ENCODE measurements at regions not wholly inside any gene's neighbourhood (a gene's known extent, or its start where the extent isn't known, plus 50 kb on each side); places are given as distances from the start of the nearest gene placed in this dataset.
"Not testable (repeated sequence)": the region's sequence is repeated elsewhere in the genome, so short reads cannot be mapped to it uniquely, and the experiment has no call there.

DNA sequence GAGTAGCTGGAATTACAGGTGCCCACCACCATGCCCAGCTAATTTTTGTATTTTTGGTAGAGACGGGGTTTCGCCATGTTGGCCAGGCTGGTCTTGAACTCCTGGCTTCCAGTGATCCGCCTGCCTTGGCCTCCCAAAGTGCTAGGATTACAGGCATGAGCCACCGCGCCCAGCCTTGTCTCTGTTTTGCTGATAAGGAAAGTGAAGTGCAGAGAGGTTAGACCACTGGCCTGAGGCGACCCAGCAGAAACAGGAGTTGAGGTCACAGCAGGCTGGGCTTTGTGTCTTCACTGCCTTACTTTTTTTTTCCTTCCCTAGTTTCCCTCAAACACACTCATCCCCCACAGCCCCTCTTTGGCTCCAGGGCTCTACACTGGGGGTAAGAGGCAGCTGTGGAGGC lies 93.0 kb upstream of the CIBAR2 start:
- DNase-seq, result not testable (repeated sequence)

DNA sequence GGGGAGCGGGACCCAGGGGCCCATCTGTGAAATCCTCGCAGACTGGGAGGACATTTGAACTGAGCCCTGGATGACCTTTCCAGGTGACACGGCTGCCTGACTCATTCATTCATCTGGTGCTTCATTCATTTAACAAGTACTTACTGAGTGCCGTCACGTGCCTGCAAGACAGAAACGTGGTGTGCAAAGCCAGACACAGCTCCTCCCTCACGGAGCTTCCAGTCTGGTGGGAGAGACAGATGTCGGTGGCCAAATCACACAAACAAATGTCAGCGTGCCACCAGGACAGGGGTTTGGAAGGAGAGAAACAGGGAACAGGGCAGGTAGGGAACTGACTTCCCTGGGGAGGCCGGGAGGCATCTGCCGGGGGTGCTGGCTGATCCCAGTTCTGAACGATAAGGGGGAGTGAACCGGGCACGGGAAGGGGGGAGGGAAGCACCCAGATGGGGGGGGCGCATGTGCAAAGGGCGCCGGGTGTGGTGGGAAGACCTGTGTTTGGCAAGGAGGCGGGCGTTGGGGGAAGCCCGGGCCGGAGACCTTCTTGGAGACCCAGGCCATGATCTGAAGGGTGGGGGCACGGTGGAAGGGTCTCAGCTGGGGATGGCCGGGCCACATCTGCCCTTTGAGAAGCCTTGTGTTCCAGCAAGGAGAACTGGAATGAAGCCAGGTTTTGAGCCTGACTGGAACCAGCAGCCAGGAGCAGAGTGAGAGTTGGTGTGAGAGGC lies 93.6 kb upstream of the CIBAR2 start:
- no peak for DNase-seq

GRCh38 chr16:85206472-85207356 lies 94.4 kb upstream of the CIBAR2 start:
- no peak for DNase-seq

GRCh38 chr16:85207357-85207921 lies 95.2 kb upstream of the CIBAR2 start:
- no peak for DNase-seq

GRCh38 chr16:85208181-85208580 lies 95.9 kb upstream of the CIBAR2 start:
- DNase-seq, result no peak

DNA sequence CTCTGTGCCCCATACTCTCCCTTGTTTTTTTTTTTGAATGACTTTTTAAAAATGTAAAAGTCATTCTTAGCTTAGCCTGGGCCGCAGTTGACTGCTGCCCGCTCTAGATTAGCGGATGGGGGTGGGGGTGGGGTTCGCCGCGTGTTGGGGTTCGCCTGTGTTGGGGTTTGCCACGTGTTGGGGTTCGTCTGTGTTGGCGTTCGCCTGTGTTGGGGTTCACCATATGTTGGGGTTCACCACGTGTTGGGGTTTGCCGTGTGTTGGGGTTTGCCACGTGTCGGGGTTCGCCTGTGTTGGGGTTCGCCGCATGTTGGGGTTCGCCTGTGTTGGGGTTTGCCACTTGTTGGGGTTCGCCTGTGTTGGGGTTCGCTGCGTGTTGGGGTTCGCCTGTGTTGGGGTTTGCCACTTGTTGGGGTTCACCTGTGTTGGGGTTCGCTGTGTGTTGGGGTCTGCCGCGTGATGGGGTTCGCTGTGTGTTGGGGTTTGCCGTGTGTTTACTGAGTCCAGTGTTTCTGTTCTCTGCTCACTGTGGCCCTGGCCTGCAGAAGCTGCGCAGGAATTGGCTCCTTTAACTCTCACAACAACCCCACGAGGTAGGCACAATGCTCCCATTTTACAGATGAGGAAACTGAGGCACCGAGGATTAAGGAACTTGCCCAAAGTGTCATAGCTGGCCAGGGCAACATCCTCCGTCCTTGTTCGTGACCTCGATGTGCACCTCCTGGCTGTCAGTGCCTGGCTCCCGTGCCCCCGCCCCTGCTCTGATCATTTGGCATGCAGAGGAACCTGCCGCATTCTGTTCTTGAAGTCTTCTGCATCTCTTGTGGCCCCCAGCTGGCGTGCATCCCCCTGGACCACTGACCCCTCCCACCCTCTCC lies 96.6 kb upstream of the CIBAR2 start:
- DNase-seq, result no peak

DNA sequence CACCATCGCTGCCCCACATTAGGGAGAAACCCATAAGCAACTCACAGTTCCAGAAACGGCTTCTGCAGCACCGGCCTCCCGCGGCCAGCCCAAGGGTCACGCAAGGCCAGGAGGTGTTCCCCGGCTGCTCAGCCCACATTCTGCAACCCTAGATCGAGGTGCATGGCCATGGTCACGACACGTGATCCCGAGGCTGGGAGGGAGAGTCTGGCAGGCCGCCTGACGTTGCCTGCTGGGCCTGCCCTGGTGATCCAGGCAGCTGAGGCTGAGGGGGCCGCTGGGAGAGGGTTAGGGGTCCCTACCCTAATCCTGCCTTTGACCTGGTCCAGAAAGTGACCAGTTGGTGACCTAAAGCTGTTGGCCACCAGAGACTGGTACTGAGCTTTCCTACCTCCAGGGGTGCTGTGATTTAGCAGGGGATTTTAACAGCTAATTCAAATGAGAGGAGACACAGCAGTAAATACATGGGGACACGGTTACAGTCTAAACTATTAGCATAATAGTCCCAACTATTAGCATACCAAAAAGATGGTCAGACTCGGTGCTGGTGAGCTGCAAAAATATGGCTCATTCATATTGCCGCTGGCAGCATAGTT lies 97.4 kb upstream of the CIBAR2 start:
- DNase-seq, result no peak

- DNase-seq, result no peak
Measured at GRCh38 chr16:85210423-85211169, 98.3 kb upstream of the CIBAR2 start.

DNA sequence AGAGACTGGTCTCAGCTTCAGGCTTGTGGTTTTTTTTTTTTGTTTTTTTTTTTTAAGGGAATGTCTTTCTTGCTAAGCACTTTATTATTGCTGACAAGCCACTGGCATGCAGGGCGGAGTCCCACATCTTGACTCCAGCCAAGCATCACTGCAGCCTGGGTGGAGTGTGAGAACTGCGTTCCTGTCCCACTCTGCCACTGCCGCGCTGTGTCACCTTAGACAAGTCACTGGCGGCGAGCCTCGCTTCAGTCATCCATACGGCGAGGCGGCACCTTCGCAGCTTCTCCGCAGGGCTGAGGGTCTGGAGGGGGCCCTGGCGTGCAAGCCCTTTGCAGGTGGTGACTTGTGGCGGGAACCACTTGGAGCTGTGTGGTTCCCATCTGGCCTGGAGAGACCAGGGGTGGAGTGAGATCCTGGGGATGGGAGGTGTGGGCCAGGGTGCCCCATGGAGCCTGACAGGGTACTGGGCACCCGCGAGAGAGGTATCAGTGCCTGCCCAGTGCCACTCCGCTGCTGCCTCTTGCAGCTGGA lies 99.1 kb upstream of the CIBAR2 start:
- DNase-seq, result no peak

DNA sequence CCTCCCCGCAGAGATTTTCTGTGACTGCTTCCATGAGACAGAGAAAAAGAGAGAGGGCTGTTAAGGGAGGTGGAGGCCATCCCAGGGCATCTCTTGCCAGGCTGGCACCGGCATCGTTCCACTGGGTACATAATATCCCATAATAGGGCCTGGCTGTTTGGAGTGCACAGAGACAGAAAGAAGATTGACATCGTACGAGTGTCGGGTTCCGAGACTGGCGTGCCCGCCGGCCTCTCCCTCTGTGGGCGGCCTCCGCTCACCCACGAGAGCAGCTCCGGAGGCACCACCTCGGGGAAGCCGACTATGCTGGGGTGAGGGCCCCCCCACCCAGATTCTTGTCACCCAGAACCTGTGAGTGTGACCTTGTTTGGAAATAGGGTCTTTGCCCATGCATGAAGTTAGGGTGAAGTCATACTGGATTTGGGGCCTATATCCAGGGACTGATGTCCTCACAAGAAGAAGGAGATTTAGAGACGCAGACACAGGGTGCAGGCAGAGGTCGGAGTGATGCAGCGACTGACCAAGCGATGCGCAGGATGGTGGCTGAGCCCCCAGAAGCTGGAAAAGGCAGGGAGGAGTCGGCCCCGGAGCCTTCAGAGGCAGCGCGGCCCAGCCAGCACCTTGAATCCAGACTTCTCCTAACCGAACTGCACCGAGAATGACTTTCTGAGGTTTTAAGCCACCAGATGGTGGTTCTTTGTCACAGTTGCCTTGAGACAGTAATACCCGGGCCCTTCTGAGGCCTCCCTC lies 101.8 kb upstream of the CIBAR2 start:
- no peak for DNase-seq

GRCh38 chr16:85215478-85216118 lies 103.3 kb upstream of the CIBAR2 start:
- DNase-seq, result no peak

DNA sequence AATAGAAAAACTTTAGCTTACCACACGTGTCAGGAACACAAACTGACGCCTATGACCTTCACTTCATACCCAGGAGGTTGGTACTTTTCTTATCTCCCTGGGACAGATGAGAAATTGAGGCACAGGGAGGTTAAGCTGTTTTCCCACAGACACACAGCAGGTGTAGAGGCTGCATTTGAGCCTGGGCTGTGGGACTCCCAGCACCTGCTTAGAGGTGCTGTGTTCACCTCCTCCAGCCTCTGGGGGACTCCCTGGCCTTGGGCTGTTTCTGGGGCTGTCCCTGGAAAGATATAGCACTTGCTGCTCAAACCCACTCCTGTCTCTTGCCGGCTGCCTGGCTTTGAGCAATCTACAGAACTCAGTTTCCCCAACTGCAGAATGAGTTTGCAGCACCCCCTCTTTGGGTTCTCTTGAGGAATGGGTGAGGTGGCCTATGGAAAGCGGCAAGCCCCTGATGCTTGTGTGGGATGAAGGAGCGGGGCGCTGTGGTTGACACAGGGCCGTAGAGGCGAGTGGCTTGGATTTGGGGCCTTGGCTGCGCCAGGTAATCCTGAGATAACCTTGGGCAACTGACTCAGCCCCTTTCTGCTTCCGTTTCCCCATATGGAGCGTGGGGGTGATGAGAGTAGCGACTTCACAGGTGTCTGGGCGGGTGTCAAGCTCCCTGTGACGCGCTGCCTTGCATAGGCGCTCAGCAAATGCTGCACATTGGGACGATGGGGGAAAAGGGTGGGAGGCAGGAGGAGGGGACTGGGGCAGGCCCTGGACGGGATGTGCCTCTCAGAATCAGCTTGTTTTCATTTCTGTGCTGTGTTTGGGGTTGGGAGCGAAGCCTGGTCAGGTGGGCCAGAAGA lies 104.5 kb upstream of the CIBAR2 start:
- DNase-seq, result no peak

GRCh38 chr16:85220125-85220839 lies 108.0 kb upstream of the CIBAR2 start:
- no peak for DNase-seq

DNA sequence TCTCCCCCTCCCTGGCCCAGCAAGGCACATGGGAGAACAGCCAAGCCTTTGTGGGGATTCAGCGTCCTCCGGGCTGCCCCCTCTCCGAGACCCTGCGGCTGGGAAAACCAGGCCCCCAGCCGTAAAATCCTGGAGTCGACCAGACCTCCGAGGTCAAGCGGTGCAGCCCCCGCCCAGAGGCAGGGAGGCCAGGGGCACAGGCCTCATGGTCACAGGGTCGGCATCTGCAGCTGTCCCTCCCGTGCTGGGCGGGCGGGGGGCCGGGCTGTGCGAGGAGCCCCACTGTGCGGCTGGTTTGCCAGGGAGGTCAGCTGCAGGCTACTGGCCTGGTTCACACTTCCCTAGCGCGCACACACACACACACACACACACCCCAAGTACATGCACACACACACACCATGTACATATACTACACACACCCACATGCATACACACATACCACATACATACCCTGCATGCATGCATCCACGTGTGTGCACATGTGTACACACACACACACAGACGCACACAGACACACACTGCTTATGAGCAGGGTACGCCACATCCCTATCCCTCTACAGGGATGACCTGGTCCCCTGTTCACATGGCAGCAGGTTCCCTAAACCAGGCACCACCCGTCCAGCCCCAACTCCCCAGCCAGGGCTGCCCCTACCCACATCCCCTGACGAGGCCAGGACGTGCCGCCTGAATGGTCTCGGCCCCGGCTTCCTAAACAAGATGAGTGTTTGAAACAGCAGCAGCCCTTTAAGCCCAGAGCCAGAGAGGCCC lies 108.9 kb upstream of the CIBAR2 start:
- DNase-seq, result no peak

DNA sequence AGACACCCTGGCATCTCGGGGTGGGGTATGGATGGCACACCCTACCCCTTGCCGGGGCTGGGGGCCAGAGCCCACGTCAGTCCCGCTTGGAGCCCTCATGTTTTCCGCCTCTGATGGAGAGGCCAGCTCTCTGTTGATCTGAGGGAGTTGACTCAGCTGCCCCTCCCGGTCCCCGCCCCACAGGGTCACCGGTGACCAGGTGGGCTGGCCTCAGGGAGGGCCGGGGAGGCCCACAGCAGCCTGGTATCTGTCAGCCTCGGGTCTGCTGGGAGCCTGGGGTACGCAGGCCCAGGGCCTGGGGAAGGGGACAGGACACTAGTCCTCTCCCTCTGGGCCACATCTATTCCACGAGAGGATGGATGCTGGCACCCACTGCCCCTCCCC lies 109.5 kb upstream of the CIBAR2 start:
- no peak for DNase-seq

GRCh38 chr16:85222155-85222863 lies 110.0 kb upstream of the CIBAR2 start:
- DNase-seq, result no peak

DNA sequence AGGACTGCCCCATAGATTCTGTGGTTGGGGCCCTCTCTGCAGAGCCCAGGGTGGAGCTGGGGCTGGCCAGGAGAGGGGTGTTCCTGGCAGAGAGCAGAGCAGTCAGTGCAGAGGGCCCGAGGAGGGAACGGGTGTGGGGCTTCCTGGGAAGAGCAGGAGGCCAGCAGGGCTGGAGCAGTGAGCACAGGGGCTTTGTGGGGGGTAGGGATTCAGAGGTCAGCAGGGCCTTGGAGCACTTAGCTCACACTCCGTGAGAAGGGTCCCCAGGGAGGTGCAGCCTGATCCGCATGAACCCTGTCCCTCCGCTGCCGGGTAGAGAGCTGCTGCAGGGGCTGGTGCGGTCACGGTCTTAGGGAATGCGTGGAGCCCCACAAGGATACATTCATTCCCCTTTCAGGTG lies 113.0 kb upstream of the CIBAR2 start:
- DNase-seq, result no peak

Data from suppressor macrophage treated with lipopolysaccharide for 4 hours (primary cell).